Spleen (tissue), 11 donors: ENCODE measurements at regions not wholly inside any gene's neighbourhood (a gene's known extent, or its start where the extent isn't known, plus 50 kb on each side); places are given as distances from the start of the nearest gene placed in this dataset.

ENCODE experiments used
- DNase-seq: peaks from one replicate; pipeline ENCODE4 v3.0.0-alpha.2; 2020
- H3K27ac ChIP-seq, 8 donors: fragments of 200-600 bp; sonication (generic) in 7 of 8; 1 replicate in 4 of 8; 2 replicates in 4 of 8; pipeline versions ENCODE4 v1.5.0 to v1.8.0; 2016 to 2021; ENCODE audit warnings: inconsistent platforms in 4 of 8, mild to moderate bottlenecking in 4 of 8, moderate library complexity in 1 of 8
- H3K27me3 ChIP-seq, 7 donors: fragments of 200-600 bp; sonication (generic) in 6 of 7; replicated peaks in 1 of 7; 1 replicate in 4 of 7; 2 replicates in 3 of 7; pipeline versions ENCODE4 v1.5.0 to v1.8.0; 2016 to 2021; ENCODE audit warnings: inconsistent platforms in 3 of 7, mild to moderate bottlenecking in 1 of 7
- H3K36me3 ChIP-seq, 6 donors: fragments of 200-600 bp; sonication (generic) in 5 of 6; 1 replicate in 4 of 6; 2 replicates in 2 of 6; pipeline versions ENCODE4 v1.5.0 to v1.8.0; 2016 to 2021; ENCODE audit warnings: inconsistent platforms in 2 of 6
- H3K4me1 ChIP-seq, 6 donors: fragments of 200-600 bp; sonication (generic) in 5 of 6; 1 replicate in 3 of 6; 2 replicates in 3 of 6; pipeline versions ENCODE4 v1.5.0 to v1.8.0; 2016 to 2021; ENCODE audit warnings: inconsistent platforms in 3 of 6
- H3K4me3 ChIP-seq, 8 donors: fragments of 200-600 bp; sonication (generic) in 7 of 8; 1 replicate in 4 of 8; 2 replicates in 4 of 8; pipeline versions ENCODE4 v1.5.0 to v1.8.0; 2016 to 2021; ENCODE audit warnings: inconsistent platforms in 4 of 8, mild to moderate bottlenecking in 4 of 8, moderate library complexity in 2 of 8
- H3K9me3 ChIP-seq, 8 donors: fragments of 200-600 bp; sonication (generic) in 7 of 8; 1 replicate in 4 of 8; 2 replicates in 4 of 8; pipeline versions ENCODE4 v1.5.0 to v1.8.0; 2016 to 2021; ENCODE audit warnings: inconsistent platforms in 4 of 8
- POLR2A ChIP-seq, 3 donors: fragments of 450-650 bp; IDR thresholded peaks; one replicate each; pipeline ENCODE4 v1.5.1; 2017; ENCODE audit warnings: antibody characterized with exemption in 3 of 3, mild to moderate bottlenecking in 1 of 3
- POLR2AphosphoS5 ChIP-seq, 3 donors: sonication (generic); formaldehyde crosslinking; IDR thresholded peaks; one replicate each; pipeline ENCODE4 v1.5.1; 2017; ENCODE audit warnings: antibody characterized with exemption in 3 of 3
- WGBS, 5 donors: extraction: QIAGEN DNeasy Blood & Tissue Kit in 3 of 5; methylation state at CpG; one replicate each; pipeline versions ENCODE4 v1.1.5 to v1.1.7; 2013 to 2018; 5-methylcytosine and 5-hydroxymethylcytosine counted together
- intact Hi-C: fragments of 100-400 bp; cut with DNase I; formaldehyde crosslinking; loops from one replicate; pipeline ENCODE4 v1.15.0; 2023; ENCODE audit warnings: low total_unique reads
- TF ChIP-seq, protein P1 (sequence below), 11 experiments: fragments of 200-600 bp in 7 of 11; fragments of 450-650 bp in 4 of 11; sonication (generic) in 4 of 11; IDR thresholded peaks in 8 of 11; conservative IDR thresholded peaks in 3 of 11; 1 replicate in 7 of 11; 2 replicates in 4 of 11; pipeline versions ENCODE4 v1.4.0 to v1.8.0; 2016 to 2021; ENCODE audit warnings: antibody characterized with exemption in 11 of 11, inconsistent platforms in 4 of 11, mild to moderate bottlenecking in 1 of 11
- donor health status: healthy with polysubstance abuse.
- donor health status: DM: no; HTN: no; CAD: no; lungs with moderate emphysema.
- donor health status: DM: no; HTN: no; CAD: no.
- donor health status: Bipolar disorder and iron deficiency.
- donor health status: healthy.
- donor health status: DM: no; HTN: no; CAD: no.
- donor health status: DM: yes; HTN: yes; CAD: no.

DNA sequence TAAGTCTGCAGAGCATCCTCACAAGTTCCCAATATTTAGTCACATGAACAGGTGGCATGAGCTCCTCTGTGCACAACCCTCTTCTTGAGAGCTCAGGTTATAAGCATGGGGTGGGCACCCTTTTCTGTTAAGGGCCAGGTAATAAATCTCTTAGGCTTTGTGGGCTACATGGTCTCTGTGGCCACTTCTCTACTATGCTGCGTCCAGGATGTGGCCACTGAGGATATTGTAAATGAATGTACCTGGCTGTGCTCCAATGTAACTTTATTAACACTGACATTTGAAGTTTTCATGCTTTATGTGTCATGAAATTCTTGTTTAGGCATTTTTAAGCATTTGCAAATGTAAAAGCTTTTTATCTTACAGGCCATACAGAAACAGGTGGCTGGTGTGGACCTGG, 116.8 kb upstream of the ST6GAL2 start:
- no peaks in the 10 kb centered on the region for H3K27me3 ChIP-seq
- H3K27ac ChIP-seq, result no peak overlapping the region
- 43 to 83% (median 52%) methylated on average over 1 of the region's 1 CpG for WGBS, 5 donors
- no peak for DNase-seq
- intact Hi-C loops, result no loop called here
- TF ChIP-seq, protein P1, sequence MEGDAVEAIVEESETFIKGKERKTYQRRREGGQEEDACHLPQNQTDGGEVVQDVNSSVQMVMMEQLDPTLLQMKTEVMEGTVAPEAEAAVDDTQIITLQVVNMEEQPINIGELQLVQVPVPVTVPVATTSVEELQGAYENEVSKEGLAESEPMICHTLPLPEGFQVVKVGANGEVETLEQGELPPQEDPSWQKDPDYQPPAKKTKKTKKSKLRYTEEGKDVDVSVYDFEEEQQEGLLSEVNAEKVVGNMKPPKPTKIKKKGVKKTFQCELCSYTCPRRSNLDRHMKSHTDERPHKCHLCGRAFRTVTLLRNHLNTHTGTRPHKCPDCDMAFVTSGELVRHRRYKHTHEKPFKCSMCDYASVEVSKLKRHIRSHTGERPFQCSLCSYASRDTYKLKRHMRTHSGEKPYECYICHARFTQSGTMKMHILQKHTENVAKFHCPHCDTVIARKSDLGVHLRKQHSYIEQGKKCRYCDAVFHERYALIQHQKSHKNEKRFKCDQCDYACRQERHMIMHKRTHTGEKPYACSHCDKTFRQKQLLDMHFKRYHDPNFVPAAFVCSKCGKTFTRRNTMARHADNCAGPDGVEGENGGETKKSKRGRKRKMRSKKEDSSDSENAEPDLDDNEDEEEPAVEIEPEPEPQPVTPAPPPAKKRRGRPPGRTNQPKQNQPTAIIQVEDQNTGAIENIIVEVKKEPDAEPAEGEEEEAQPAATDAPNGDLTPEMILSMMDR (IDR thresholded peaks at IDR 0.05 in 8 of 11, conservative IDR thresholded peaks at IDR 0.05 in 3 of 11), result no peak
- no peak for TF ChIP-seq POLR2A (IDR thresholded peaks at IDR 0.05)
- TF ChIP-seq POLR2AphosphoS5 (IDR thresholded peaks at IDR 0.05), result no peak
- H3K9me3 ChIP-seq, result no peaks in the 10 kb centered on the region
- H3K4me1 ChIP-seq, result no peaks in the 10 kb centered on the region
- H3K4me3 ChIP-seq, result no peak overlapping the region
- H3K36me3 ChIP-seq, result no peaks in the 10 kb centered on the region

DNA sequence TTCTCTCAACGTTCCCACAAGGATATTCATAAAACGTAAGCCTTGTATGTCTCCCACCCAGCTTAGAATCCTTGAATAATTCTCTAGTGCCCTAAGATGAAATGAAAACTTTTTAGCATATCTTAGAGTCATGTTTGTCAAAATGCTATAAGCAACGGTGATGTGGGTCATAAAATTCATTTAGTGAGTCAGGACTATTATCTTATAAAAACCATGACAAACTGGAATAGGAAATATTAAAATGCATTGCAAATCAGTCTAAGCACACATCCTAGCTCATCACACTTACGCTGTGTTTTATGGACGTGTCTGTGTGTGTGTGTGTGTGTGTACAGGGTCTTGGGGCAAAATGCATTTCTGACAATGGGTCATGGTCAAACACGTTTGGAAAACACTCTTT, 119.9 kb upstream of the ST6GAL2 start:
- Histone ChIP-seq H3K27me3 (no peaks in the 10 kb centered on the region), H3K4me1 (no peaks in the 10 kb centered on the region), H3K36me3 (no peaks in the 10 kb centered on the region), H3K27ac (no peak overlapping the region), H3K4me3 (no peak overlapping the region), H3K9me3 (no peaks in the 10 kb centered on the region)
- DNase-seq, result no peak
- intact Hi-C loops, result no loop called here
- TF ChIP-seq POLR2A (IDR thresholded peaks at IDR 0.05), result no peak
- TF ChIP-seq POLR2AphosphoS5 (IDR thresholded peaks at IDR 0.05), result no peak
- TF ChIP-seq, protein P1 (IDR thresholded peaks at IDR 0.05 in 8 of 11, conservative IDR thresholded peaks at IDR 0.05 in 3 of 11), result no peak
- 72 to 80% (median 74%) methylated on average over 6 of the region's 6 CpGs for WGBS, 5 donors

DNA sequence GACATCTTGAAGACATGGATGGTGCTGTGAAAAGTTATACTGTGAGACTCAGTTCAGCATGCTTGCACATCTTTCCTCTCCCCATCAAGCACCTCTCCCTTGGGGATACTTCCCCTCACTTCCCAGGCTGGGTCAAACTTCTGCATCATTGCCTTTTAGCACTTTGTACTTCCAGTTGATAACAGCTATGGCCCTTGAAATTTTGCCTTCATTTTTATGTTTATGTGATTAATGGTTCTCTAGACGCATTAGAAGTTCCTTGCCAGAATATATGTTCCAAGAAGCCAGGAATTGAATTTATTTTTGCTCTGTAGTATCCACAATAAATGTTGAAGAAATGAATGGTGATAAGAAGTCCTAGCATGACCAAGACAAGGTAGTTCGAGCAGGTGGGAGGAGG, 120.9 kb upstream of the ST6GAL2 start:
- no peak for DNase-seq
- Histone ChIP-seq H3K27me3 (no peaks in the 10 kb centered on the region), H3K27ac (no peak overlapping the region), H3K9me3 (no peaks in the 10 kb centered on the region), H3K4me1 (no peaks in the 10 kb centered on the region), H3K4me3 (no peak overlapping the region), H3K36me3 (no peaks in the 10 kb centered on the region)
- intact Hi-C loops, result no loop called here
- 69 to 79% (median 75%) methylated on average over 2 of the region's 2 CpGs for WGBS, 5 donors
- TF ChIP-seq POLR2A (IDR thresholded peaks at IDR 0.05) (no peak), POLR2AphosphoS5 (IDR thresholded peaks at IDR 0.05) (no peak)
- TF ChIP-seq, protein P1 (IDR thresholded peaks at IDR 0.05 in 8 of 11, conservative IDR thresholded peaks at IDR 0.05 in 3 of 11), result no peak

DNA sequence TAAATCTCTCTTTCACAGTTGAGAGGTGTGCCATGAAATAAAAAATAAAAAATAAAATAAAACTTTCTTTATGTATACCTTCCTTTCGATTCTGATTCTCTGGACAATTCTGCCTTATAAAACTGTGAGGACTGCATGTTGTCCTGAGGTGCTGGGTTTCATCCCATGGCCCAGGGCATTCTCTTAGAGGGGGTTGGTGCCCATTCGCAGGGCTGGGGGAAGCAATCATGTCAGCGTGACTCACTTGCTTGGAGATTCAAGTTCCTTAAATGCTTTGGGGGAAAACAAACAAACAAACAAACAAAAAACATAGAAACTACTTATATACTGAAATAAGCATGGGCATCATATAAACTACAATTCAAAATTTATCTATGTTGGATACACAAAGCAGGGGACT, 122.0 kb upstream of the ST6GAL2 start:
- TF ChIP-seq, protein P1 (IDR thresholded peaks at IDR 0.05 in 8 of 11, conservative IDR thresholded peaks at IDR 0.05 in 3 of 11), result no peak
- TF ChIP-seq POLR2A (IDR thresholded peaks at IDR 0.05) (no peak), POLR2AphosphoS5 (IDR thresholded peaks at IDR 0.05) (no peak)
- Histone ChIP-seq H3K9me3 (no peaks in the 10 kb centered on the region), H3K27ac (no peak overlapping the region), H3K4me1 (no peaks in the 10 kb centered on the region), H3K27me3 (no peaks in the 10 kb centered on the region), H3K4me3 (no peak overlapping the region), H3K36me3 (no peaks in the 10 kb centered on the region)
- no peak for DNase-seq
- intact Hi-C loops, result no loop called here
- 51 to 91% (median 68%) methylated on average over 3 of the region's 3 CpGs for WGBS, 5 donors
